ENCODE measurements at regions not wholly inside any gene's neighbourhood (a gene's known extent, or its start where the extent isn't known, plus 50 kb on each side); places are given as distances from the start of the nearest gene placed in this dataset.

GRCh38 chr13:66071608-66072007, 1158.5 kb downstream of the PCDH9 start:
- TF ChIP-seq CTCF (conservative IDR thresholded peaks at IDR 0.05; ENCODE audit: low read depth, low read length) (no peak), FOS (IDR thresholded peaks at IDR 0.05; ENCODE audit: low read depth, low read length) (no peak), POLR2A (IDR thresholded peaks at IDR 0.05; ENCODE audit: low read depth, low read length) (no peak), USF2 (IDR thresholded peaks at IDR 0.05; ENCODE audit: low read depth, low read length) (no peak), MAFK (IDR thresholded peaks at IDR 0.05; ENCODE audit: low read depth, low read length) (no peak), ELK1 (IDR thresholded peaks at IDR 0.05; ENCODE audit: borderline replicate concordance, low read depth, low read length) (no peak), MXI1 (IDR thresholded peaks at IDR 0.05; ENCODE audit: borderline replicate concordance, low read depth, low read length) (no peak), RFX5 (IDR thresholded peaks at IDR 0.05; ENCODE audit: low read depth, low read length) (no peak), MAZ (IDR thresholded peaks at IDR 0.05; ENCODE audit: borderline replicate concordance, low read depth, low read length) (no peak), RAD21 (IDR thresholded peaks at IDR 0.05; ENCODE audit: low read length) (no peak), CEBPB (IDR thresholded peaks at IDR 0.05; ENCODE audit: low read depth, low read length) (no peak), BHLHE40 (IDR thresholded peaks at IDR 0.05; ENCODE audit: low read depth, low read length) (no peak), RCOR1 (IDR thresholded peaks at IDR 0.05; ENCODE audit: insufficient replicate concordance, low read length) (no peak)
